SK-N-SH treated with all-trans-retinoic acid at 6 μM for 48 hours (cell line): ENCODE measurements at regions not wholly inside any gene's neighbourhood (a gene's known extent, or its start where the extent isn't known, plus 50 kb on each side); places are given as distances from the start of the nearest gene placed in this dataset.

ENCODE experiments used
- ARNTL ChIP-seq: fragments of 450-650 bp; formaldehyde crosslinking; IDR thresholded peaks from 2 replicates; pipeline ENCODE4 v1.5.0; 2020; ENCODE audit warnings: low read depth, mild to moderate bottlenecking, moderate library complexity, borderline replicate concordance
- GLIS3 ChIP-seq: fragments of 250-450 bp; sonication (Bioruptor Pico); IDR thresholded peaks from 2 replicates; pipeline ENCODE4 v1.5.0; 2020; ENCODE audit warnings: mild to moderate bottlenecking, moderate library complexity
- PATZ1 ChIP-seq: fragments of 250-450 bp; sonication (Bioruptor Pico); IDR thresholded peaks from 2 replicates; pipeline ENCODE4 v1.8.0; 2020; ENCODE audit warnings: mild to moderate bottlenecking, moderate library complexity, borderline replicate concordance
- RARB ChIP-seq: fragments of 250-450 bp; sonication (Bioruptor Pico); IDR thresholded peaks from 2 replicates; pipeline ENCODE4 v1.8.0; 2021; ENCODE audit warnings: mild to moderate bottlenecking, moderate library complexity
- ZFP3 ChIP-seq: fragments of 250-450 bp; sonication (Bioruptor Pico); IDR thresholded peaks from 2 replicates; pipeline ENCODE4 v1.5.0; 2020; ENCODE audit warnings: mild to moderate bottlenecking, moderate library complexity
- ZFP30 ChIP-seq: fragments of 450-650 bp; formaldehyde crosslinking; IDR thresholded peaks from 2 replicates; pipeline ENCODE4 v1.5.0; 2022; ENCODE audit warnings: mild to moderate bottlenecking, moderate library complexity

- TF ChIP-seq PATZ1 (CRISPR knock-in tag) (no peak), ZFP30 (CRISPR knock-in tag) (no peak), GLIS3 (CRISPR knock-in tag) (no peak), ZFP3 (CRISPR knock-in tag) (no peak), ARNTL (CRISPR knock-in tag) (no peak), RARB (CRISPR knock-in tag) (no peak)
Observed at GRCh38 chr3:137163958-137164357, 206.2 kb downstream of the IL20RB start.
